Ectodermal cell (in vitro differentiated cells): ENCODE measurements at regions not wholly inside any gene's neighbourhood (a gene's known extent, or its start where the extent isn't known, plus 50 kb on each side); places are given as distances from the start of the nearest gene placed in this dataset.

ENCODE experiments used
- H3K27ac ChIP-seq: 2 replicates; pipeline ENCODE4 v1.7.0; 2013; ENCODE audit warnings: mild to moderate bottlenecking, low read depth, low read length; ENCODE audit not compliant: insufficient read depth, poor library complexity, severe bottlenecking
- H3K27me3 ChIP-seq: 2 replicates; pipeline ENCODE4 v1.7.0; 2013; ENCODE audit warnings: mild to moderate bottlenecking, low read length; ENCODE audit not compliant: insufficient read depth, control insufficient read depth, poor library complexity, severe bottlenecking
- H3K36me3 ChIP-seq: one replicate; pipeline ENCODE4 v1.7.0; 2013; ENCODE audit warnings: low read length; ENCODE audit not compliant: control insufficient read depth, insufficient read depth
- H3K4me1 ChIP-seq: one replicate; pipeline ENCODE4 v1.7.0; 2013; ENCODE audit warnings: low read length; ENCODE audit not compliant: control insufficient read depth, insufficient read depth
- H3K4me3 ChIP-seq: 2 replicates; pipeline ENCODE4 v1.7.0; 2013; ENCODE audit warnings: low read depth, low read length, control low read depth; ENCODE audit not compliant: insufficient read depth
- H3K9me3 ChIP-seq: 2 replicates; pipeline ENCODE4 v1.7.0; 2013; ENCODE audit warnings: mild to moderate bottlenecking, low read length, moderate library complexity; ENCODE audit not compliant: control insufficient read depth
- WGBS, 2 experiments: methylation state at CpG; one replicate each; pipeline ENCODE4 v1.1.7; 2013; ENCODE audit warnings: missing lambda C conversion rate in 2 of 2; 5-methylcytosine and 5-hydroxymethylcytosine counted together

DNA sequence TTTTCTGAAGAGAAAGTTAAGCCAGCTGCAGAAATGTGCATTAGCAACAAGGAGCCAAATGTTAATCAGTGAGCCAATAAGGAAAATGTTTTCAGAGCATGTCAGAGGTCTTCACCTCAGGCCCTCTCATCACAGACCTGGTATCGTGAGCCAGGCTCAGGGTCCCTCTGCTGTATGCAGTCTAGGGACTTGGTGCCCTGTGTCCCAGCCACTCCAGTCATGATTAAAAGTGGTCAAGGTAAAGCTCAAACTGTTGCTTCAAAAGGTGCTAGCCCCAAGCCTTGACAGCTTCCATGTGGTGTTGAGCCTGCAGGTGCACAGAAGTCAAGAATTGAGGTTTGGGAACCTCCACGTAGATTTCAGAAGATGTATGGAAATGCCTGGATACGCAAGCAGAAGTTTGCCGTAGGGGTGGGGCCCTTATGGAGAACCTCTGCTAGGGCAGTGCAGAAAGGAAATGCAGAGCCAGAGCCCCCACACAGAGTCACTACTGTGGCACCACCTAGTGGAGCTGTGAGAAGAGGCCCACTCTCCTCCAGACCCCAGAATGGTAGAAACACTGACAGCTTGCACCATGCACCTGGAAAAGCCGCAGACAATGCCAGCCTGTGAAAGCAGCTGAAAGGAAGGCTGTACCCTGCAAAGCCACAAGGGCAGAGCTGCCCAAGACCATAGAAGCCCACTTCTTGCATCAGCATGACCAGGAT, 1128.7 kb downstream of the AMY1C start:
- Histone ChIP-seq H3K27ac (no peak overlapping the region), H3K27me3 (no peaks in the 10 kb centered on the region), H3K4me3 (no peak overlapping the region), H3K36me3 (no peaks in the 10 kb centered on the region), H3K4me1 (no peaks in the 10 kb centered on the region), H3K9me3 (no peaks in the 10 kb centered on the region)
- WGBS, 2 experiments = 55 to 57% methylated on average over 5 of the region's 5 CpGs

GRCh38 chr1:104884939-104885338, 1135.2 kb downstream of the AMY1C start:
- H3K9me3 ChIP-seq = no peaks in the 10 kb centered on the region

GRCh38 chr1:104905322-104905721, 1155.6 kb downstream of the AMY1C start:
- no peaks in the 10 kb centered on the region for H3K36me3 ChIP-seq
- no peaks in the 10 kb centered on the region for H3K27me3 ChIP-seq
- 92 to 95% methylated on average over 2 to 3 of the region's 3 CpGs for WGBS, 2 experiments
- H3K9me3 ChIP-seq = no peaks in the 10 kb centered on the region
- H3K4me1 ChIP-seq = no peaks in the 10 kb centered on the region
- H3K4me3 ChIP-seq = no peak overlapping the region
- no peak overlapping the region for H3K27ac ChIP-seq

More at GRCh38 chr1:104884939-104885338, 1135.2 kb downstream of the AMY1C start:
- Histone ChIP-seq H3K36me3 (no peaks in the 10 kb centered on the region), H3K4me3 (no peak overlapping the region), H3K27me3 (no peaks in the 10 kb centered on the region), H3K4me1 (no peaks in the 10 kb centered on the region), H3K27ac (no peak overlapping the region)
- WGBS, 2 experiments = 87 to 92% methylated on average over 2 of the region's 2 CpGs

DNA sequence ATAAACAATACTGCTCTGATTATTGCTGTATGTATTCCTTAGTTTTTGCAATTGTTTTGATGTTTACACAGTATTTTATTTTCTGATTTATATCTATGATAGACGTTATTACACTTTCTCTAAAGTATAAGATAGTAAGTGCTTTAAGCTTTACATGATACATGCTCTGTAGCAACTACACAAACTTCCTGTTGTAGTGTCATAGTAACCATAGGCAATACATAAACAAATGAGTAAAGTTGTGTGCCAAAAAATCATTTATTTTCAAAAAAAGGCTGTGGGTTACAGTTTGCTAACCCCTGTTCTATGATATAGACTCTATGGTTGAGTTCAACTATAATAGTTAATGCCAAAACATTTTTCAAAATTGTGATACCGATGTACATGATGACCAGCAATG, 1156.4 kb downstream of the AMY1C start:
- WGBS, 2 experiments = 33% methylated on average over 1 of the region's 2 CpGs; no CpG with 5 or more reads in 1 of the 2 experiments
- no peak overlapping the region for H3K4me3 ChIP-seq
- H3K9me3 ChIP-seq = no peaks in the 10 kb centered on the region
- no peaks in the 10 kb centered on the region for H3K27me3 ChIP-seq
- no peaks in the 10 kb centered on the region for H3K36me3 ChIP-seq
- no peaks in the 10 kb centered on the region for H3K4me1 ChIP-seq
- no peak overlapping the region for H3K27ac ChIP-seq

DNA sequence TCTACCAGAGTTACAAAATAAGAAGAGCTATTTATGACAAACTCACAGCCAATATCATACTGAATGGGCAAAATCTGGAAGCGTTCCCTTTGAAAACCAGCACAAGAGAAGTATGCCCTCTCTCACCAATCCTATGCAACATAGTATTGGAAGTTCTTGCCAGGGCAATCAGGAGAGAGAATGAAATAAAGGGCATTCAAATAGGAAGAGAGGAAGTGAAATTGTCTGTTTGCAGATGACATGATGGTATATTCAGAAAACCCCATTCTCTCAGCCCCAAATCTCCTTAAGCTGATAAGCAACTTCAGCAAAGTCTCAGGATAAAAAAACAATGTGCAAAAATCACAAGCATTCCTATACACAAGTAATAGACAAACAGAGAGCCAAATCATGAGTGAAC, 1169.5 kb downstream of the AMY1C start:
- Histone ChIP-seq H3K4me1 (no peaks in the 10 kb centered on the region), H3K27ac (no peak overlapping the region), H3K36me3 (no peaks in the 10 kb centered on the region), H3K4me3 (no peak overlapping the region), H3K27me3 (no peaks in the 10 kb centered on the region), H3K9me3 (no peaks in the 10 kb centered on the region)
- WGBS, 2 experiments = 82 to 92% methylated on average over 1 of the region's 1 CpG

- H3K4me3 ChIP-seq = no peak overlapping the region
- no peaks in the 10 kb centered on the region for H3K36me3 ChIP-seq
- no peak overlapping the region for H3K27ac ChIP-seq
- H3K9me3 ChIP-seq = no peaks in the 10 kb centered on the region
- H3K4me1 ChIP-seq = no peaks in the 10 kb centered on the region
- no peaks in the 10 kb centered on the region for H3K27me3 ChIP-seq
These were observed 1171.8 kb downstream of the AMY1C start for GRCh38 chr1:104921525-104921924.

DNA sequence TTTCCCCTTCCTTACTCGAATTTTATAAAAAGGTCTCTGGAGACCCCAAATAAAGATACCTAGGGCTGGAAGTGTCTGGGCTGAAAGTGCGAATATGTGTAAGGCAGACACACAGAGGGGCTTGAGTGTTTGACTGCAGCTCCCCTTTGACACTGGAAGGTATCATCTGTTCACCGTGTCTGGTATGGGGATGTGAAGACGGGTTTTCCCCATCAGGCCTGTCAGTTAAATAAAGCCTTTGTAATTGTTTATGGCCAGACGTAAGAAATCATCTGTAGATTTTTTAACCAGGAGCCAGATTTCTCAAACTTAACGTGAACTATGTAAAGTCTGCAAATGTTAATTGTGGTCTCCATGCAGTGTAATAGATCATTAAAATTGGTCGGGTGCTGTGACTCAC, 1173.4 kb downstream of the AMY1C start:
- H3K4me3 ChIP-seq = no peak overlapping the region
- H3K4me1 ChIP-seq = peaks cover 4% of the 10 kb centered on the region
- no peak overlapping the region for H3K27ac ChIP-seq
- WGBS, 2 experiments = 94 to 95% methylated on average over 7 of the region's 7 CpGs
- H3K36me3 ChIP-seq = no peaks in the 10 kb centered on the region
- H3K27me3 ChIP-seq = no peaks in the 10 kb centered on the region
- H3K9me3 ChIP-seq = no peaks in the 10 kb centered on the region

GRCh38 chr1:104929280-104929679, 1179.6 kb downstream of the AMY1C start:
- no peak overlapping the region for H3K27ac ChIP-seq
- H3K27me3 ChIP-seq = no peaks in the 10 kb centered on the region
- no peak overlapping the region for H3K4me3 ChIP-seq
- H3K36me3 ChIP-seq = no peaks in the 10 kb centered on the region
- peaks cover 4% of the 10 kb centered on the region for H3K4me1 ChIP-seq
- 90% methylated on average over 1 of the region's 1 CpG; no CpG with 5 or more reads in 1 of the 2 experiments for WGBS, 2 experiments
- no peaks in the 10 kb centered on the region for H3K9me3 ChIP-seq

DNA sequence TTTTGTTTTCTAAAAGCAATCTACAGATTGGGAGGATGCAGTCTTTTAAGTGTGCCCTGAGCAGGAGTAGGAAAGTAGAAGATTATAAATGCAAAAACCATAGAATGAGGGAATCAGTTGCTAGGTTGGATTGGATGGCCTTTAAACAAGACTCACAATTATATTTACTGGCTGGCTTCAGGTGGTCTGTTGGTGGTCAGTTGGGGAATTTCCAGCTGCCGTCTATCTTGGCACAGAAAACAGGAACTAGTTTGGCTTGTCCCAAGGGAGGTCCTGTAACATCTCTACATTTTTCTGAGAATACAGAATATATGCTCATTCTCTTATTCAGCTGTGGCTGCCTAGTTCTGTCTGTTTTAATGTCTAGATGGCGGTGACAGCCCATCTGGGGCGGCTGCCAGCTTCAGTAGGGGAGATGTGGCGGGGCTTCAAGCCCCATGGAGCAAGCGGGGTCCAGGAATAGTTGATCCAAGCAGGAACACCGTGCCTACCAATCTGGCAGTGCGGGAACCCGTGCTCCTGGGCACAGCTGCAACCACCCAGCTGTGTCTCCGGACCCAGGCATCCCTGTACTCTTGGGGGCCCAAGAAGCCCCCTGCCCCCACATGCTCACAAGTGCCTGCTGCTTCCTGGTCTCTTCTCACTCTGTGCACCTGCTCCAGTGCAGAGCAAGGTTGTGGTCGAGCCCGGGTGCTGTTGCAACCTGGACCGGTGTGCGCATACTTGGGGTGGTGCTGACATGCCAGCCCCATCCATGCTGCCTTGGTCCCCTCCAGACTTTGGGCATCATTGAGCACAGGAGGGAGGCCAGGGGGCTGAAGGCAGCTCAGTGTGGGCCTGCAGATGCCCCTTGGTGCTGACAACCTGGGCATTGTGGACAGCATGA, 1182.6 kb downstream of the AMY1C start:
- no peaks in the 10 kb centered on the region for H3K9me3 ChIP-seq
- H3K36me3 ChIP-seq = no peaks in the 10 kb centered on the region
- WGBS, 2 experiments = 95% methylated on average over 13 of the region's 13 CpGs
- H3K4me1 ChIP-seq = no peaks in the 10 kb centered on the region
- H3K27ac ChIP-seq = no peak overlapping the region
- no peak overlapping the region for H3K4me3 ChIP-seq
- H3K27me3 ChIP-seq = no peaks in the 10 kb centered on the region

DNA sequence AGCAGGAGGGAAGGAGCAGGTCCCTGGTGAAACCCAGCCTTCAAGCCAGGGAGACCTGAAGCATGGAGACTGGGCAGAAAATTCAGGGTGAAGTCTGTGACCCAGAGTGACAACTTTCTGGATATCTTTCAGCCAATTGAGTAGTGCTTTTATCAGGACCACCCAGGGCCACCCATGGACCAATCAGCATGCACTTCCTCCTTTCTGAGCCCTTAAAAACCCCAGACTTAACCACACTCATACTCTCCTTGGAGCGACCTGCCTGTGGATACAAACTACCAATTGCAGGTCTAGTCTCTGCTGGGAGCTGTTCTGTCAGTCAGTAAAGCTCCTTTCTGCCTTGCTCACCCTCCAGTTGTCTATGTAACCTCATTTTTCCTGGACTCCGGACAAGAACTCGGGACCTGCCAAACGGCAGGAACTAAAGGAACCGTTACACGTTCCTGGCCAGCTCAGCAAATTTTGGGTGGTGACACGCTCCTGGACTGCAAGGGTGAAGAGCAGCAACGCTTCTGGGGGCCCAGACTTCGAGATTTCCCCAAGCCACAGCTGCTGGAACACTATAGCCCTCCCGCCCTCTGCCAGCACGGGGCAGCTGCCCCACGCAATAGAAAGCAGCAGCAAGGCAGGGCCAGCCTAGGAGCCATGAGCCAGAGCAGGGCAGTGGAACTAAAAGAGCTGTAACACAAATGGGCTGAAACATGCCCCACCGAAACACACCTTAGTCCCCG, 1183.4 kb downstream of the AMY1C start:
- no peak overlapping the region for H3K4me3 ChIP-seq
- H3K4me1 ChIP-seq = no peaks in the 10 kb centered on the region
- no peak overlapping the region for H3K27ac ChIP-seq
- H3K36me3 ChIP-seq = no peaks in the 10 kb centered on the region
- no peaks in the 10 kb centered on the region for H3K27me3 ChIP-seq
- WGBS, 2 experiments = 94 to 96% methylated on average over 14 of the region's 14 CpGs
- H3K9me3 ChIP-seq = no peaks in the 10 kb centered on the region
